ENCODE measurements at regions not wholly inside any gene's neighbourhood (a gene's known extent, or its start where the extent isn't known, plus 50 kb on each side); places are given as distances from the start of the nearest gene placed in this dataset.

DNA sequence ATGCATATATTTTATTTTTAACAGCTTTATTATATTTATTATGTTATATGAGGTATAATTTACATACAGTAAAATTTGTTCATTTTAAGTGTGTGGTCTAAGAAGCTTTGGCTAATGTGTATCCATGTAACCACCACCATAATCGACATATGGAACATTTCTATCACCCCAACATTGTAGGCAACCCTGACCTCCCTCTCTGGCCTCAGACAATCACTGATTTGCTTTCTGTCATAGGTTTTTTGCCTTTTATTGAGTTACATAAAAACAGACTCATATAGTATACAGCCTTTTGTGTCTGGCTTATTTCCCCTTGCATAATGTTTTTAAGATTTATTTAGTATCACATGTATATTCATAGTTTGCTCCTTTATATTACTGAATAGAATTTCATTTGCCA lies 90.7 kb upstream of the KL start:
- Mint-ChIP-seq H3K9me3 (ENCODE audit: unreplicated experiment) (no peaks in the 10 kb centered on the region), H3K27ac (ENCODE audit: low read depth, unreplicated experiment) (no peak overlapping the region), H3K27me3 (ENCODE audit: insufficient read depth, unreplicated experiment) (no peaks in the 10 kb centered on the region), H3K36me3 (ENCODE audit: insufficient read depth, unreplicated experiment) (no peaks in the 10 kb centered on the region), H3K4me3 (ENCODE audit: unreplicated experiment) (no peak overlapping the region), H3K4me1 (ENCODE audit: insufficient read depth, unreplicated experiment) (no peaks in the 10 kb centered on the region)
- ChIA-PET CTCF (interaction anchor here (0.6 kb wide), 1 partner anchor 13 kb away, joined by 3 read pairs; no protein-coding TSS in a partner anchor), POLR2A (no interaction called here)
- DNase-seq (ENCODE audit: unreplicated experiment), result no peak
- BruUV-seq (replicated peaks), result no TSS peak
- intact Hi-C loops (cut with micrococcal nuclease), result no loop called here
- TF ChIP-seq, protein P1, sequence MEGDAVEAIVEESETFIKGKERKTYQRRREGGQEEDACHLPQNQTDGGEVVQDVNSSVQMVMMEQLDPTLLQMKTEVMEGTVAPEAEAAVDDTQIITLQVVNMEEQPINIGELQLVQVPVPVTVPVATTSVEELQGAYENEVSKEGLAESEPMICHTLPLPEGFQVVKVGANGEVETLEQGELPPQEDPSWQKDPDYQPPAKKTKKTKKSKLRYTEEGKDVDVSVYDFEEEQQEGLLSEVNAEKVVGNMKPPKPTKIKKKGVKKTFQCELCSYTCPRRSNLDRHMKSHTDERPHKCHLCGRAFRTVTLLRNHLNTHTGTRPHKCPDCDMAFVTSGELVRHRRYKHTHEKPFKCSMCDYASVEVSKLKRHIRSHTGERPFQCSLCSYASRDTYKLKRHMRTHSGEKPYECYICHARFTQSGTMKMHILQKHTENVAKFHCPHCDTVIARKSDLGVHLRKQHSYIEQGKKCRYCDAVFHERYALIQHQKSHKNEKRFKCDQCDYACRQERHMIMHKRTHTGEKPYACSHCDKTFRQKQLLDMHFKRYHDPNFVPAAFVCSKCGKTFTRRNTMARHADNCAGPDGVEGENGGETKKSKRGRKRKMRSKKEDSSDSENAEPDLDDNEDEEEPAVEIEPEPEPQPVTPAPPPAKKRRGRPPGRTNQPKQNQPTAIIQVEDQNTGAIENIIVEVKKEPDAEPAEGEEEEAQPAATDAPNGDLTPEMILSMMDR (IDR thresholded peaks at IDR 0.05; ENCODE audit: unreplicated experiment), result no peak

DNA sequence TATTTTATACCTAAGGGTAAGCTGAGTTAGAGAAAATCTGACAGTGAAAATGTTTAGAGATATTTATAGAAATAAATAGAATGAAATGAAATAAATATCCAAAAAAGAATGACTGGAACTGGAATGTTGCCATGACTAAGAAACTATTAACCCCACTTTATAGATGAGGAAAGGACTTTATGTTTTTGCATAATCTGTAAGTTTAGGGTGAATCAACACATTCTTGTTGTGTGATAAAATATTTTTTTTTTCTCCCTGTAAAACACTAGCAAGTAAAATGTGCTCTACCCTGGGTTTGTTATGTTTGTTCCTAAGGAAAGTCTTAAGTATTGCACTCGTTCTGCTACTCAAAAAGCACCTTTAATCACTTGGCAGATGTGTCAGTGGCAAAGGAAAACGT lies 83.8 kb upstream of the KL start:
- no peak for DNase-seq (ENCODE audit: unreplicated experiment)
- Mint-ChIP-seq H3K27ac (ENCODE audit: low read depth, unreplicated experiment) (no peak overlapping the region), H3K4me3 (ENCODE audit: unreplicated experiment) (no peak overlapping the region), H3K4me1 (ENCODE audit: insufficient read depth, unreplicated experiment) (no peaks in the 10 kb centered on the region), H3K27me3 (ENCODE audit: insufficient read depth, unreplicated experiment) (peaks cover 12% of the 10 kb centered on the region), H3K9me3 (ENCODE audit: unreplicated experiment) (peaks cover 9% of the 10 kb centered on the region), H3K36me3 (ENCODE audit: insufficient read depth, unreplicated experiment) (no peaks in the 10 kb centered on the region)
- intact Hi-C loops (cut with micrococcal nuclease), result no loop called here
- BruUV-seq (replicated peaks), result no TSS peak
- ChIA-PET CTCF (interaction anchor here (0.6 to 0.7 kb wide), 2 partner anchors 11 to 714 kb away, joined by 3 to 4 read pairs; no protein-coding TSS in a partner anchor), POLR2A (interaction anchor here (0.6 kb wide), 1 partner anchor 160 kb away, joined by 4 read pairs; no protein-coding TSS in a partner anchor)
- TF ChIP-seq, protein P1 (IDR thresholded peaks at IDR 0.05; ENCODE audit: unreplicated experiment), result no peak

DNA sequence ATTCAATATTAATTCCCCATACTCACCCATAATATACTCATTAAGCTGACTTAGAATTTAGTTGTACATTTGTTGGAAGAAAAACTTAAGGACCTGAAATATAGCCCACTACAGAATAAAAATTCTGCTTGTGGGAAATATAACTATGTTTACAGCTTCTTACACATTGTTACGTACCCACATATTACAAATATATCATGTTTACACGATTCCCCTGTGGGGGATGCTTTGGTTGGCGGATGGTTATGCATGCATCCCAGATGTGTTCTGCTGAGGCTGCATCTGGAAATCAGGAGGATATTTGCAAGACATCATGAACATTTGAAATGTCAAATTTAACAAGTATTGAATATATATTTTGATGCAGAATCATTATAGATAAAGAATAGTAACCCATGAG lies 79.5 kb upstream of the KL start:
- no peak overlapping the region for H3K27ac Mint-ChIP-seq (ENCODE audit: low read depth, unreplicated experiment)
- peaks cover 7% of the 10 kb centered on the region for H3K9me3 Mint-ChIP-seq (ENCODE audit: unreplicated experiment)
- no peak for DNase-seq (ENCODE audit: unreplicated experiment)
- intact Hi-C loops (cut with micrococcal nuclease), result no loop called here
- no peak overlapping the region for H3K4me3 Mint-ChIP-seq (ENCODE audit: unreplicated experiment)
- POLR2A ChIA-PET, result no interaction called here
- H3K4me1 Mint-ChIP-seq (ENCODE audit: insufficient read depth, unreplicated experiment), result no peaks in the 10 kb centered on the region
- peaks cover 5% of the 10 kb centered on the region for H3K36me3 Mint-ChIP-seq (ENCODE audit: insufficient read depth, unreplicated experiment)
- TF ChIP-seq, protein P1 (IDR thresholded peaks at IDR 0.05; ENCODE audit: unreplicated experiment), result no peak
- peaks cover 12% of the 10 kb centered on the region for H3K27me3 Mint-ChIP-seq (ENCODE audit: insufficient read depth, unreplicated experiment)
- CTCF ChIA-PET, result no interaction called here
- BruUV-seq (replicated peaks), result no TSS peak

DNA sequence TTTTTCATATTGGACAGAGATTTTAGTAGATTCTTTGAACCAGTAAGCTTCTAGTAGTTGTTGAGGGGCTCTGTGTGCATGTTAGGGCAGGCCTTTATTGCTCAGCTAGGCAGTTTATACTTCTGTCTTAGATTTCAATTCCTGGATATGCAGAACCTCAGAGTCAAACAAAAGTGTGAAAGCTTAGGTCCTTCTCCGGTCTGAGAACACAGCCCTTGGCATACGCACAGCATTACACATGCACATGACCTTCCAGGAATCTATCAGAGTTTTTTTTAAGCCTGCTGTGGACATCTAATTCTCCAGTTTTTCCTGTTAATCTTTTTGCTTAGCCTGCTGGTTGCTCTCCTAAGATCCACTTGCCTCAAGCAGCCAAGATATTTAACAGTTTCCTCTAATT lies 77.9 kb upstream of the KL start:
- peaks cover 5% of the 10 kb centered on the region for H3K36me3 Mint-ChIP-seq (ENCODE audit: insufficient read depth, unreplicated experiment)
- intact Hi-C loops (cut with micrococcal nuclease), result no loop called here
- H3K9me3 Mint-ChIP-seq (ENCODE audit: unreplicated experiment), result no peaks in the 10 kb centered on the region
- no peaks in the 10 kb centered on the region for H3K4me1 Mint-ChIP-seq (ENCODE audit: insufficient read depth, unreplicated experiment)
- no TSS peak for BruUV-seq (replicated peaks)
- no peak overlapping the region for H3K27ac Mint-ChIP-seq (ENCODE audit: low read depth, unreplicated experiment)
- DNase-seq (ENCODE audit: unreplicated experiment), result no peak
- H3K27me3 Mint-ChIP-seq (ENCODE audit: insufficient read depth, unreplicated experiment), result peaks cover 12% of the 10 kb centered on the region
- ChIA-PET CTCF (interaction anchor here (0.5 to 0.8 kb wide), 3 partner anchors 9 to 1798 kb away, joined by 3 read pairs; no protein-coding TSS in a partner anchor), POLR2A (interaction anchor here (0.7 to 1.2 kb wide), 2 partner anchors 8 to 261 kb away, joined by 3 to 4 read pairs; no protein-coding TSS in a partner anchor)
- H3K4me3 Mint-ChIP-seq (ENCODE audit: unreplicated experiment), result no peak overlapping the region
- TF ChIP-seq, protein P1 (IDR thresholded peaks at IDR 0.05; ENCODE audit: unreplicated experiment), result no peak

Measured in MCF 10A (cell line).